HCT116 (cell line): ENCODE measurements at regions not wholly inside any gene's neighbourhood (a gene's known extent, or its start where the extent isn't known, plus 50 kb on each side); places are given as distances from the start of the nearest gene placed in this dataset.

ENCODE experiments used
- ATAC-seq: fragments of 200-7000 bp; cut with Tn5 transposase; 2 replicates; pipeline ENCODE4 v1.9.1; 2020; ENCODE audit warnings: mild to moderate bottlenecking, moderate library complexity
- BruUV-seq: library from RNA; stranded (reverse); fragments of 400-500 nt; replicated peaks from 2 replicates; lab custom pipeline; 2021; lab: Mats Ljungman, UMichigan
- CTCF ChIA-PET: fragments of 300-600 bp; sonication (Branson Sonifier 250); formaldehyde crosslinking; loops from one replicate; lab custom pipeline; 2021; ENCODE audit warnings: antibody characterized with exemption; lab: Charles Lee
- POLR2A ChIA-PET: fragments of 300-600, 350-600 bp; sonication (Branson Sonifier 250); formaldehyde crosslinking; loops from one replicate; lab custom pipeline; 2021; ENCODE audit warnings: antibody characterized with exemption; lab: Charles Lee
- RAD21 ChIA-PET, 2 experiments: fragments of 300-600 bp; sonication (Branson Sonifier 250); formaldehyde crosslinking; loops; one replicate each; lab custom pipeline; 2023; ENCODE audit warnings: low total read pairs in 2 of 2; ENCODE audit not compliant: uncharacterized antibody in 2 of 2, unreplicated experiment in 2 of 2, low non-redundant PET in 1 of 2; lab: Charles Lee
- DNase-seq: peaks from one replicate; pipeline ENCODE4 v3.0.0-alpha.2; 2010; ENCODE audit warnings: low read depth, low spot score
- H2AFZ ChIP-seq: fragments of 200-600 bp; shearing (Covaris generic), sonication (generic); 2 replicates; pipeline ENCODE4 v1.6.1; 2017; ENCODE audit warnings: low read depth, mixed run types, mixed read lengths, antibody characterized with exemption, low read length; ENCODE audit not compliant: poor library complexity, severe bottlenecking
- H3K27ac ChIP-seq: 2 replicates; pipeline ENCODE4 v1.5.1; 2012; ENCODE audit warnings: low read depth, low read length
- H3K27me3 ChIP-seq: fragments of 200-600 bp; sonication (generic); 2 replicates; pipeline ENCODE4 v1.6.1; 2016; ENCODE audit warnings: mixed run types, low read length, mixed read lengths; ENCODE audit not compliant: insufficient read depth
- H3K36me3 ChIP-seq, 2 experiments: fragments of 200-500 bp in 1 of 2; fragments of 200-600 bp in 1 of 2; sonication (Bioruptor generic) in 1 of 2; sonication (generic) in 1 of 2; 2 replicates each; pipeline versions ENCODE4 v1.5.1 to v1.6.1; 2014 to 2016; ENCODE audit warnings: low read length in 2 of 2, inconsistent platforms in 1 of 2, mixed read lengths in 1 of 2, mixed run types in 1 of 2; ENCODE audit not compliant: insufficient read depth in 2 of 2, control insufficient read depth in 1 of 2
- H3K4me1 ChIP-seq, 2 experiments: fragments of 200-600 bp in 1 of 2; sonication (generic) in 1 of 2; 2 replicates each; pipeline versions ENCODE4 v1.5.1 to v1.6.1; 2012 to 2017; ENCODE audit warnings: low read length in 2 of 2, inconsistent platforms in 1 of 2, mild to moderate bottlenecking in 1 of 2, mixed read lengths in 1 of 2, mixed run types in 1 of 2, moderate library complexity in 1 of 2; ENCODE audit not compliant: insufficient read depth in 2 of 2, control insufficient read depth in 1 of 2
- H3K4me2 ChIP-seq: fragments of 200-600 bp; sonication (generic); 2 replicates; pipeline ENCODE4 v1.6.1; 2017; ENCODE audit warnings: mixed run types, low read length, mixed read lengths
- H3K4me3 ChIP-seq, 2 experiments: fragments of 200-600 bp in 1 of 2; sonication (generic) in 1 of 2; replicated peaks in 1 of 2; 2 replicates each; pipeline ENCODE4 v1.5.1; 2011 to 2016; ENCODE audit warnings: low read length in 2 of 2, control low read depth in 1 of 2, low read depth in 1 of 2, mild to moderate bottlenecking in 1 of 2, mixed read lengths in 1 of 2, mixed run types in 1 of 2
- H3K79me2 ChIP-seq: fragments of 200-600 bp; sonication (generic); 2 replicates; pipeline ENCODE4 v1.6.1; 2017; ENCODE audit warnings: mild to moderate bottlenecking, mixed run types, low read length, moderate library complexity, mixed read lengths; ENCODE audit not compliant: insufficient read depth
- H3K9ac ChIP-seq: fragments of 200-600 bp; sonication (generic); 2 replicates; pipeline ENCODE4 v1.6.1; 2016; ENCODE audit warnings: low read length, mixed read lengths
- H3K9me2 ChIP-seq: fragments of 200-600 bp; sonication (generic), shearing (Covaris generic); 2 replicates; pipeline ENCODE4 v1.6.1; 2017; ENCODE audit warnings: mixed run types, mild to moderate bottlenecking, moderate library complexity; ENCODE audit not compliant: insufficient read depth
- H3K9me3 ChIP-seq, 2 experiments: fragments of 200-500 bp in 1 of 2; fragments of 200-600 bp in 1 of 2; sonication (Bioruptor generic) in 1 of 2; sonication (generic) in 1 of 2; 2 replicates each; pipeline ENCODE4 v1.6.1; 2014 to 2017; ENCODE audit warnings: low read length in 2 of 2, mixed read lengths in 2 of 2, inconsistent platforms in 1 of 2, low read depth in 1 of 2, mild to moderate bottlenecking in 1 of 2, mixed run types in 1 of 2, moderate library complexity in 1 of 2; ENCODE audit not compliant: control insufficient read depth in 1 of 2, insufficient read depth in 1 of 2
- H4K20me1 ChIP-seq: fragments of 200-600 bp; sonication (generic), shearing (Covaris generic); 2 replicates; pipeline ENCODE4 v1.6.1; 2017; ENCODE audit warnings: mixed run types, mild to moderate bottlenecking, moderate library complexity; ENCODE audit not compliant: insufficient read depth
- CBX3 ChIP-seq: IDR thresholded peaks from 2 replicates; pipeline ENCODE4 v1.6.1; 2012; ENCODE audit warnings: low read depth
- ELF1 ChIP-seq: IDR thresholded peaks from 2 replicates; pipeline ENCODE4 v1.6.1; 2012; ENCODE audit warnings: low read depth, borderline replicate concordance
- POLR2A ChIP-seq: IDR thresholded peaks from 2 replicates; pipeline ENCODE4 v1.7.0; 2011; ENCODE audit warnings: borderline replicate concordance; ENCODE audit not compliant: insufficient read depth, insufficient read length; ENCODE audit errors: extremely low read depth
- SIN3A ChIP-seq: IDR thresholded peaks from 2 replicates; pipeline ENCODE4 v1.6.1; 2012; ENCODE audit warnings: low read depth
- SP1 ChIP-seq: IDR thresholded peaks from 2 replicates; pipeline ENCODE4 v1.6.1; 2012; ENCODE audit warnings: low read depth
- SRF ChIP-seq: IDR thresholded peaks from 2 replicates; pipeline ENCODE4 v1.6.1; 2012; ENCODE audit warnings: low read depth
- YY1 ChIP-seq: IDR thresholded peaks from 2 replicates; pipeline ENCODE4 v1.6.1; 2011; ENCODE audit warnings: low read length, low read depth, moderate library complexity, mild to moderate bottlenecking; ENCODE audit not compliant: insufficient replicate concordance; ENCODE audit errors: extremely low read depth
- ZNF274 ChIP-seq: fragments of 200-500 bp; sonication (Bioruptor generic); IDR thresholded peaks from 2 replicates; pipeline ENCODE4 v1.6.1; 2014; ENCODE audit warnings: mild to moderate bottlenecking, low read depth, low read length, inconsistent platforms
- intact Hi-C: fragments of 100-400 bp; cut with micrococcal nuclease; formaldehyde crosslinking; loops from 2 replicates; pipeline ENCODE4 v1.10.0; 2022
- TF ChIP-seq, protein P1 (sequence below), 3 experiments: fragments of 200-600 bp in 1 of 3; sonication (generic) in 1 of 3; IDR thresholded peaks in 2 of 3; conservative IDR thresholded peaks in 1 of 3; 2 replicates each; pipeline ENCODE4 v1.5.1; 2012 to 2017; ENCODE audit warnings: low read depth in 2 of 3, low read length in 2 of 3, antibody characterized with exemption in 1 of 3, borderline replicate concordance in 1 of 3, control low read depth in 1 of 3, mild to moderate bottlenecking in 1 of 3, mixed read lengths in 1 of 3, mixed run types in 1 of 3, moderate library complexity in 1 of 3; ENCODE audit not compliant: insufficient read depth in 1 of 3
- TF ChIP-seq, protein P2 (sequence below): IDR thresholded peaks from 2 replicates; pipeline ENCODE4 v1.6.1; 2012
- TF ChIP-seq, protein P3 (sequence below): IDR thresholded peaks from 2 replicates; pipeline ENCODE4 v1.6.1; 2012; ENCODE audit warnings: low read depth

DNA sequence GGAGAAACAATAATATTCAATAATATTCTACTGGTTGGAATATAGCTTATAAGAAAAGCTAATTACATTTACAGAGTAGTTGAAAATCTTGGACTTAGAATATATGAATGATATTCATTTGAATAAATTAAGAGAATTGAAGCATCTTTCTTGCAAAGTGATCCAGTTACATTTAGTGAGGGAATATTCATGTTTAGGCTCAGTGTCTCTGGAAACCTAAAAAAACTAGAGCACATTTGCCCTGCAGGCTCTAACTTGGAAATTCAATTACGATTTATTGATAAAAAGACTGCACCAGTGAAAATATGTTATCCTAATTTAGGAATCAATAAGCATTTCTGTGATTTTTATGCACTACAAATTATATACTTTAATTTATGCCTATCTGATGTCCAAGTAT is 58.3 kb upstream of the RAP1GDS1 start:
- TF ChIP-seq SIN3A (no peak), CBX3 (no peak), POLR2A (no peak), SP1 (no peak), ELF1 (no peak), ZNF274 (no peak), SRF (no peak), YY1 (no peak)
- TF ChIP-seq, protein P1, sequence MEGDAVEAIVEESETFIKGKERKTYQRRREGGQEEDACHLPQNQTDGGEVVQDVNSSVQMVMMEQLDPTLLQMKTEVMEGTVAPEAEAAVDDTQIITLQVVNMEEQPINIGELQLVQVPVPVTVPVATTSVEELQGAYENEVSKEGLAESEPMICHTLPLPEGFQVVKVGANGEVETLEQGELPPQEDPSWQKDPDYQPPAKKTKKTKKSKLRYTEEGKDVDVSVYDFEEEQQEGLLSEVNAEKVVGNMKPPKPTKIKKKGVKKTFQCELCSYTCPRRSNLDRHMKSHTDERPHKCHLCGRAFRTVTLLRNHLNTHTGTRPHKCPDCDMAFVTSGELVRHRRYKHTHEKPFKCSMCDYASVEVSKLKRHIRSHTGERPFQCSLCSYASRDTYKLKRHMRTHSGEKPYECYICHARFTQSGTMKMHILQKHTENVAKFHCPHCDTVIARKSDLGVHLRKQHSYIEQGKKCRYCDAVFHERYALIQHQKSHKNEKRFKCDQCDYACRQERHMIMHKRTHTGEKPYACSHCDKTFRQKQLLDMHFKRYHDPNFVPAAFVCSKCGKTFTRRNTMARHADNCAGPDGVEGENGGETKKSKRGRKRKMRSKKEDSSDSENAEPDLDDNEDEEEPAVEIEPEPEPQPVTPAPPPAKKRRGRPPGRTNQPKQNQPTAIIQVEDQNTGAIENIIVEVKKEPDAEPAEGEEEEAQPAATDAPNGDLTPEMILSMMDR (IDR thresholded peaks at IDR 0.05 in 2 of 3, conservative IDR thresholded peaks at IDR 0.05 in 1 of 3; ENCODE audit: borderline replicate concordance in 1 of 3, insufficient read depth in 1 of 3, low read depth in 2 of 3, low read length in 2 of 3) = no peak
- TF ChIP-seq, protein P2, sequence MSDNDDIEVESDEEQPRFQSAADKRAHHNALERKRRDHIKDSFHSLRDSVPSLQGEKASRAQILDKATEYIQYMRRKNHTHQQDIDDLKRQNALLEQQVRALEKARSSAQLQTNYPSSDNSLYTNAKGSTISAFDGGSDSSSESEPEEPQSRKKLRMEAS = no peak
- TF ChIP-seq, protein P3, sequence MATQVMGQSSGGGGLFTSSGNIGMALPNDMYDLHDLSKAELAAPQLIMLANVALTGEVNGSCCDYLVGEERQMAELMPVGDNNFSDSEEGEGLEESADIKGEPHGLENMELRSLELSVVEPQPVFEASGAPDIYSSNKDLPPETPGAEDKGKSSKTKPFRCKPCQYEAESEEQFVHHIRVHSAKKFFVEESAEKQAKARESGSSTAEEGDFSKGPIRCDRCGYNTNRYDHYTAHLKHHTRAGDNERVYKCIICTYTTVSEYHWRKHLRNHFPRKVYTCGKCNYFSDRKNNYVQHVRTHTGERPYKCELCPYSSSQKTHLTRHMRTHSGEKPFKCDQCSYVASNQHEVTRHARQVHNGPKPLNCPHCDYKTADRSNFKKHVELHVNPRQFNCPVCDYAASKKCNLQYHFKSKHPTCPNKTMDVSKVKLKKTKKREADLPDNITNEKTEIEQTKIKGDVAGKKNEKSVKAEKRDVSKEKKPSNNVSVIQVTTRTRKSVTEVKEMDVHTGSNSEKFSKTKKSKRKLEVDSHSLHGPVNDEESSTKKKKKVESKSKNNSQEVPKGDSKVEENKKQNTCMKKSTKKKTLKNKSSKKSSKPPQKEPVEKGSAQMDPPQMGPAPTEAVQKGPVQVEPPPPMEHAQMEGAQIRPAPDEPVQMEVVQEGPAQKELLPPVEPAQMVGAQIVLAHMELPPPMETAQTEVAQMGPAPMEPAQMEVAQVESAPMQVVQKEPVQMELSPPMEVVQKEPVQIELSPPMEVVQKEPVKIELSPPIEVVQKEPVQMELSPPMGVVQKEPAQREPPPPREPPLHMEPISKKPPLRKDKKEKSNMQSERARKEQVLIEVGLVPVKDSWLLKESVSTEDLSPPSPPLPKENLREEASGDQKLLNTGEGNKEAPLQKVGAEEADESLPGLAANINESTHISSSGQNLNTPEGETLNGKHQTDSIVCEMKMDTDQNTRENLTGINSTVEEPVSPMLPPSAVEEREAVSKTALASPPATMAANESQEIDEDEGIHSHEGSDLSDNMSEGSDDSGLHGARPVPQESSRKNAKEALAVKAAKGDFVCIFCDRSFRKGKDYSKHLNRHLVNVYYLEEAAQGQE = no peak
- no peaks in the 10 kb centered on the region for H3K9me2 ChIP-seq
- no peaks in the 10 kb centered on the region for H3K27me3 ChIP-seq
- no peak overlapping the region for H2AFZ ChIP-seq
- H3K4me2 ChIP-seq = no peak overlapping the region
- no peak overlapping the region for H3K27ac ChIP-seq
- BruUV-seq = no TSS peak
- H3K9ac ChIP-seq = no peak overlapping the region
- no peaks in the 10 kb centered on the region for H3K36me3 ChIP-seq
- no peaks in the 10 kb centered on the region for H3K9me3 ChIP-seq
- intact Hi-C loops = no loop called here
- CTCF ChIA-PET = no interaction called here
- H3K79me2 ChIP-seq = no peaks in the 10 kb centered on the region
- no peaks in the 10 kb centered on the region for H4K20me1 ChIP-seq
- no peaks in the 10 kb centered on the region for H3K4me1 ChIP-seq
- DNase-seq (no peak), ATAC-seq (no peak)
- RAD21 ChIA-PET = no interaction called here
- POLR2A ChIA-PET = no interaction called here
- H3K4me3 ChIP-seq = no peak overlapping the region
